Breast epithelium (tissue), 3 donors: ENCODE measurements at regions not wholly inside any gene's neighbourhood (a gene's known extent, or its start where the extent isn't known, plus 50 kb on each side); places are given as distances from the start of the nearest gene placed in this dataset.

Experiments used
- POLR2A ChIP-seq: fragments of 450-650 bp; IDR thresholded peaks from one replicate; pipeline ENCODE4 v1.6.1; 2016; ENCODE audit warnings: antibody characterized with exemption, mild to moderate bottlenecking, moderate library complexity
- POLR2AphosphoS5 ChIP-seq, 3 donors: sonication (generic); formaldehyde crosslinking; IDR thresholded peaks; one replicate each; pipeline ENCODE4 v1.6.1; 2017; ENCODE audit warnings: antibody characterized with exemption in 3 of 3
- TF ChIP-seq, protein P1 (sequence below), 3 donors: fragments of 450-650 bp; IDR thresholded peaks; one replicate each; pipeline ENCODE4 v1.5.1; 2016 to 2017; ENCODE audit warnings: antibody characterized with exemption in 3 of 3, mild to moderate bottlenecking in 3 of 3, moderate library complexity in 3 of 3

DNA sequence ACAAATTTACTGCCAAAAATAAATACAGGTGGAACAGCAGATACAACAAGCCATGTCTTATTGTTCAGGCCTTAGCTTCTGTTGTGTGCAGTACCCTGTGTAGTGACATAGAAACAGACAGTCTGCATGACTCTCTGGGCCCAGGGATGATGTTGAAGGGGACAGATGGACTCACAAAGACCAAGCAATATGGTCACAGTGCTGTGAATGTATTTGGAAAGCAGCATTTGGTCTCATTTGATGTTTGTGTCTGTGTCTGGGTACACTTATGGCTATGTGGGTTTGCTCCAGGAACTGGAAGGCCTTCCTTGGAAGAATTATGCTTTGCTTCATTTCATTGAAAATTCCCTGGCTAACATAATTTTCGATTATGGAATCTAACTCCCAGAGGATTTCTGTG, 158.5 kb downstream of the CDC42EP3 start:
- TF ChIP-seq, protein P1, sequence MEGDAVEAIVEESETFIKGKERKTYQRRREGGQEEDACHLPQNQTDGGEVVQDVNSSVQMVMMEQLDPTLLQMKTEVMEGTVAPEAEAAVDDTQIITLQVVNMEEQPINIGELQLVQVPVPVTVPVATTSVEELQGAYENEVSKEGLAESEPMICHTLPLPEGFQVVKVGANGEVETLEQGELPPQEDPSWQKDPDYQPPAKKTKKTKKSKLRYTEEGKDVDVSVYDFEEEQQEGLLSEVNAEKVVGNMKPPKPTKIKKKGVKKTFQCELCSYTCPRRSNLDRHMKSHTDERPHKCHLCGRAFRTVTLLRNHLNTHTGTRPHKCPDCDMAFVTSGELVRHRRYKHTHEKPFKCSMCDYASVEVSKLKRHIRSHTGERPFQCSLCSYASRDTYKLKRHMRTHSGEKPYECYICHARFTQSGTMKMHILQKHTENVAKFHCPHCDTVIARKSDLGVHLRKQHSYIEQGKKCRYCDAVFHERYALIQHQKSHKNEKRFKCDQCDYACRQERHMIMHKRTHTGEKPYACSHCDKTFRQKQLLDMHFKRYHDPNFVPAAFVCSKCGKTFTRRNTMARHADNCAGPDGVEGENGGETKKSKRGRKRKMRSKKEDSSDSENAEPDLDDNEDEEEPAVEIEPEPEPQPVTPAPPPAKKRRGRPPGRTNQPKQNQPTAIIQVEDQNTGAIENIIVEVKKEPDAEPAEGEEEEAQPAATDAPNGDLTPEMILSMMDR (IDR thresholded peaks at IDR 0.05): no peak
- TF ChIP-seq POLR2AphosphoS5 (IDR thresholded peaks at IDR 0.05): no peak
- no peak for TF ChIP-seq POLR2A
